ENCODE measurements at regions not wholly inside any gene's neighbourhood (a gene's known extent, or its start where the extent isn't known, plus 50 kb on each side); places are given as distances from the start of the nearest gene placed in this dataset.
"Not testable (repeated sequence)": the region's sequence is repeated elsewhere in the genome, so short reads cannot be mapped to it uniquely, and the experiment has no call there.

GRCh38 chr18:71370095-71370494 is 1081.2 kb downstream of the SOCS6 start:
- no peak overlapping the region for H3K27ac ChIP-seq
- TF ChIP-seq, protein P1, sequence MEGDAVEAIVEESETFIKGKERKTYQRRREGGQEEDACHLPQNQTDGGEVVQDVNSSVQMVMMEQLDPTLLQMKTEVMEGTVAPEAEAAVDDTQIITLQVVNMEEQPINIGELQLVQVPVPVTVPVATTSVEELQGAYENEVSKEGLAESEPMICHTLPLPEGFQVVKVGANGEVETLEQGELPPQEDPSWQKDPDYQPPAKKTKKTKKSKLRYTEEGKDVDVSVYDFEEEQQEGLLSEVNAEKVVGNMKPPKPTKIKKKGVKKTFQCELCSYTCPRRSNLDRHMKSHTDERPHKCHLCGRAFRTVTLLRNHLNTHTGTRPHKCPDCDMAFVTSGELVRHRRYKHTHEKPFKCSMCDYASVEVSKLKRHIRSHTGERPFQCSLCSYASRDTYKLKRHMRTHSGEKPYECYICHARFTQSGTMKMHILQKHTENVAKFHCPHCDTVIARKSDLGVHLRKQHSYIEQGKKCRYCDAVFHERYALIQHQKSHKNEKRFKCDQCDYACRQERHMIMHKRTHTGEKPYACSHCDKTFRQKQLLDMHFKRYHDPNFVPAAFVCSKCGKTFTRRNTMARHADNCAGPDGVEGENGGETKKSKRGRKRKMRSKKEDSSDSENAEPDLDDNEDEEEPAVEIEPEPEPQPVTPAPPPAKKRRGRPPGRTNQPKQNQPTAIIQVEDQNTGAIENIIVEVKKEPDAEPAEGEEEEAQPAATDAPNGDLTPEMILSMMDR (IDR thresholded peaks at IDR 0.05; ENCODE audit: low read depth, low read length, missing control alignments), result no peak
- in situ Hi-C loops (cut with HindIII; ENCODE audit: low pct_ligation_motif_present, low sequenced_read_pairs), result no loop called here
- no peak overlapping the region for H3K4me3 ChIP-seq (ENCODE audit: low read depth, low read length)
- no peak for DNase-seq
- H3K27me3 ChIP-seq (replicated peaks), result no peaks in the 10 kb centered on the region
- H3K36me3 ChIP-seq (replicated peaks), result no peaks in the 10 kb centered on the region

- no peak for DNase-seq
- Histone ChIP-seq H3K27ac (no peak overlapping the region), H3K4me3 (ENCODE audit: low read depth, low read length) (no peak overlapping the region), H3K27me3 (replicated peaks) (no peaks in the 10 kb centered on the region), H3K36me3 (replicated peaks) (no peaks in the 10 kb centered on the region)
- in situ Hi-C loops (cut with HindIII; ENCODE audit: low pct_ligation_motif_present, low sequenced_read_pairs), result no loop called here
- TF ChIP-seq, protein P1 (IDR thresholded peaks at IDR 0.05; ENCODE audit: low read depth, low read length, missing control alignments), result no peak
Measured at GRCh38 chr18:71362140-71362539, 1073.3 kb downstream of the SOCS6 start.

DNA sequence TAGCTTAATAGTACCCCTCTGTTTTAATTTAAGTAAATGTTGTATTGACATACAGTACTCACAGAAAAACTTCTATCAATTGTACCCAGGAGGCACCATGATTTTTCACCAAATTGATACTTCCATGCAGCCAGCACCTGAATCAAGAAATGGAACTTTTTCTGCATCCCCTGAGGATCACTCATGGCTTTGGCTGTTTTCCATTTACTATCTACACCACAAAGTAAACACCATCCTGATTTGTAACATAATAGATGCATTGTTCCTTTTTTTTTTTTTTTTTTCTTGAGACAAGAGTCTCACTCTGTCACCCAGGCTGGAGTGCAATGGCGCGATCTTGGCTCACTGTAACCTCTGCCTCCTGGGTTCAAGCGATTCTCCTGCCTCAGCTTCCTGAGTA is 1066.8 kb downstream of the SOCS6 start:
- H3K27ac ChIP-seq; H3K27me3 ChIP-seq (replicated peaks); in situ Hi-C loops (cut with HindIII; ENCODE audit: low pct_ligation_motif_present, low sequenced_read_pairs); DNase-seq; H3K4me3 ChIP-seq (ENCODE audit: low read depth, low read length); H3K36me3 ChIP-seq (replicated peaks): not testable (repeated sequence)

- no peak for DNase-seq
- TF ChIP-seq, protein P1 (IDR thresholded peaks at IDR 0.05; ENCODE audit: low read depth, low read length, missing control alignments), result no peak
- Histone ChIP-seq H3K36me3 (replicated peaks) (no peaks in the 10 kb centered on the region), H3K27me3 (replicated peaks) (no peaks in the 10 kb centered on the region), H3K27ac (no peak overlapping the region), H3K4me3 (ENCODE audit: low read depth, low read length) (no peak overlapping the region)
- in situ Hi-C loops (cut with HindIII; ENCODE audit: low pct_ligation_motif_present, low sequenced_read_pairs), result no loop called here
Measured at GRCh38 chr18:71352618-71353017, 1063.8 kb downstream of the SOCS6 start.

- H3K36me3 ChIP-seq (replicated peaks), result no peaks in the 10 kb centered on the region
- TF ChIP-seq, protein P1 (IDR thresholded peaks at IDR 0.05; ENCODE audit: low read depth, low read length, missing control alignments), result no peak
- DNase-seq, result no peak
- H3K4me3 ChIP-seq (ENCODE audit: low read depth, low read length), result no peak overlapping the region
- in situ Hi-C loops (cut with HindIII; ENCODE audit: low pct_ligation_motif_present, low sequenced_read_pairs), result no loop called here
- no peak overlapping the region for H3K27ac ChIP-seq
- H3K27me3 ChIP-seq (replicated peaks), result no peaks in the 10 kb centered on the region
Measured at GRCh38 chr18:71336576-71337210, 1047.8 kb downstream of the SOCS6 start.

DNA sequence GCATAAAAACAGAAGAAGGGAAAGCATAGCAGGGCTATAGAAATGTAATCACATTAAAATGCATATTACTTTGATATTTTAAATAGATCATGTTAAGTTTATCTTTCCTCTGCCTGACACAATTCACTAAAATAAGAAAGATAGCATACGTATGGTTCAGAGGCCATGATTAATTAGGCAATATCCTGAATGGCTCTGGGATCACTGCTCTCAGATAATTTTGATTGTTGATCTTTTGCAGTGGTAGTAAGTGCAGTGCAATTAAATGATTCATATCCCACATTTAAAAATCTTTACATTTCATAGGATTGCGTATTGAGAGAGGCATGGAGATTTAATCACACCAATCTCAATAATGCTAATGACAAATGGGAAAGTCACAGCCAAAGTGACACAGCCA is 1040.7 kb downstream of the SOCS6 start:
- TF ChIP-seq, protein P1 (IDR thresholded peaks at IDR 0.05; ENCODE audit: low read depth, low read length, missing control alignments), result no peak
- H3K27me3 ChIP-seq (replicated peaks), result no peaks in the 10 kb centered on the region
- no peak overlapping the region for H3K4me3 ChIP-seq (ENCODE audit: low read depth, low read length)
- DNase-seq, result no peak
- no peak overlapping the region for H3K27ac ChIP-seq
- H3K36me3 ChIP-seq (replicated peaks), result no peaks in the 10 kb centered on the region
- in situ Hi-C loops (cut with HindIII; ENCODE audit: low pct_ligation_motif_present, low sequenced_read_pairs), result no loop called here

All from brain microvascular endothelial cell (primary cell).